GM20000 (cell line): ENCODE measurements at regions not wholly inside any gene's neighbourhood (a gene's known extent, or its start where the extent isn't known, plus 50 kb on each side); places are given as distances from the start of the nearest gene placed in this dataset.

Experiments
- DNase-seq: peaks from one replicate; pipeline ENCODE4 v3.0.0; 2012; ENCODE audit warnings: low spot score
- TF ChIP-seq, protein P1 (sequence below): IDR thresholded peaks from 2 replicates; pipeline ENCODE4 v1.5.1; 2012; ENCODE audit warnings: mild to moderate bottlenecking, control low read depth; ENCODE audit errors: extremely low read depth, missing control alignments

DNA sequence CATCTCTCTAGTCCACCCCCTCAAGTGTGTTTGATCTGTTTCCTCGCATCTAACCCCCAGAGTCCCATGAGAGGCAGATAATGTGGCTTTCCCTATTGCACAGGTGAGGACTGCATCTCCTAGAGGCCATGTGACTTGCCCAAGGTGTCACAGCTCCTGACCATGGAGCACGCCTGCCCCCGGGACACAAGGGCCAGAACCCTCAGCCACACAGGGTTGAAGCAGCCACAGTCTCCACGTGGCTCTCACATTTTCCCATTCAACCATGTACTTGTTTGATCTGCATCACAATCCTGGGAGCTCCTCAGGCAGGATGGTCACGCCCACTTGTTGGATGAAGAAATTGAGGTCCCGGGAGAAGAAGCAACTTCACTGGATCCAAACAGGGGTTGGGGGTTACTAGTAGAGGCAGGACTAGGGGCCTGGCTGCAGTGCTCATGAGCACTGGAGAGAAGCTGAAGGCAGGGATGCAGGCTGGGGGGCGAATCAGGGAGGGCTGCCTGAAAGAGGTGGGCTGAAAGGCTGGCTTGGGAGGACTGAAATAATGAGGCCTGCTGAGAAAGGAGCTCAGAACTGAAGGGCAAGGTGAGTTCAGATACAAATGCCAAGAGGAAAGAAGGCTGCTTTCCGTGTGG lies 207.9 kb downstream of the PTPRU start:
- DNase-seq, result no peak
- TF ChIP-seq, protein P1, sequence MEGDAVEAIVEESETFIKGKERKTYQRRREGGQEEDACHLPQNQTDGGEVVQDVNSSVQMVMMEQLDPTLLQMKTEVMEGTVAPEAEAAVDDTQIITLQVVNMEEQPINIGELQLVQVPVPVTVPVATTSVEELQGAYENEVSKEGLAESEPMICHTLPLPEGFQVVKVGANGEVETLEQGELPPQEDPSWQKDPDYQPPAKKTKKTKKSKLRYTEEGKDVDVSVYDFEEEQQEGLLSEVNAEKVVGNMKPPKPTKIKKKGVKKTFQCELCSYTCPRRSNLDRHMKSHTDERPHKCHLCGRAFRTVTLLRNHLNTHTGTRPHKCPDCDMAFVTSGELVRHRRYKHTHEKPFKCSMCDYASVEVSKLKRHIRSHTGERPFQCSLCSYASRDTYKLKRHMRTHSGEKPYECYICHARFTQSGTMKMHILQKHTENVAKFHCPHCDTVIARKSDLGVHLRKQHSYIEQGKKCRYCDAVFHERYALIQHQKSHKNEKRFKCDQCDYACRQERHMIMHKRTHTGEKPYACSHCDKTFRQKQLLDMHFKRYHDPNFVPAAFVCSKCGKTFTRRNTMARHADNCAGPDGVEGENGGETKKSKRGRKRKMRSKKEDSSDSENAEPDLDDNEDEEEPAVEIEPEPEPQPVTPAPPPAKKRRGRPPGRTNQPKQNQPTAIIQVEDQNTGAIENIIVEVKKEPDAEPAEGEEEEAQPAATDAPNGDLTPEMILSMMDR, result no peak

DNA sequence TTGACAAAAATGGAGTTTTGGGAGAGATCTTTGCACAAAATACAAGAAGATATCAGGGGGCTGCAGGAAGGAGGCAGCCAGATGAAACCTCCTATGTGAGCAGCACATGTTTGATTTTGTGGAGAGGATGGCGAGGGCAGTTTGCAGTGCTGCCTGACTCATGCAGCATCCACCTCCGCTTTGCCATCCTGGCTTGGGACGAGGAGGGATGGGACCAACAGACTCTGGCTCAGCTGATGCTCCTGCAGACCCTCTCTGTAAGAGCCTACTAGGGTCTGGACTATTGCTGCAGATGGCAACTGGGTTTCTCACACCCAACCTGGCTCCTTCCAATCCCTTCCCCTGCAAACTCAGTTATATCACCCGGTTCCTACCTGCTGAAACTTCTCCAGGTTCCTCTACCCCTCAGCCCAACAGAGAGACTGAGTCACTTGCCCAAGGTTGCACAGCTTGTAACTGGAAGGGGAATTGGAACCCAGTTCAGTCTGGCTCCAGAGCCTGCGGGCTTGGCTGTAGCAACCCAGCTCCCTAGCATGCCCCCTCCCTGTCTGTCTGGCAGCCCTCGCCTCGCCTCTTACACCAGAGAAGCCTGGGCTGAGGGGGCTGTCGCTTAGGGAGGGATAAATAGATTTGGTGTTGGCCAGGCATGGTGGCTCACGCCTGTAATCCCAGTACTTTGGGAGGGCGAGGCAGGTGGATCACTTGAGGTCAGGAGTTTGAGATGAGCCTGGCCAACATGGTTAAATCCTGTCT lies 205.8 kb downstream of the PTPRU start:
- TF ChIP-seq, protein P1, result no peak
- no peak for DNase-seq

DNA sequence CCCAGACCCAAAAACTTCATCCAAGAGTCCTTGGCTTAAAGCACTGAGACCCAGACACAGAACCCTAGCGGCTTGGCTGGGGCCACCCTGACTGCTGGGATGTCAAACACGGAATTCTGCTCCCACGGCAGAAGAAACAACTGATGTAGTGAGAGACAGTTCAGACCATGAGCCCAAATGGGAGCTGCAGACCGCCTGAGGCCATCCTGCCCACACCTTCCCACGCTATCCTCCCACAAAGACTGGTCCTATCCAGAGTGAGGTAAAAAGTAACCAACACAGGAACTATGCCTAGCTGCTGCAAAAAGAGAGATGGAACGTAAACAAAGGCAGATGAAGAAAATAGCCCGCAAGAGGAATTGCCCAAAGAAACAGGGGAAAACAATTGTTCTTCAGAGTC lies 203.3 kb downstream of the PTPRU start:
- no peak for DNase-seq
- TF ChIP-seq, protein P1, result no peak

DNA sequence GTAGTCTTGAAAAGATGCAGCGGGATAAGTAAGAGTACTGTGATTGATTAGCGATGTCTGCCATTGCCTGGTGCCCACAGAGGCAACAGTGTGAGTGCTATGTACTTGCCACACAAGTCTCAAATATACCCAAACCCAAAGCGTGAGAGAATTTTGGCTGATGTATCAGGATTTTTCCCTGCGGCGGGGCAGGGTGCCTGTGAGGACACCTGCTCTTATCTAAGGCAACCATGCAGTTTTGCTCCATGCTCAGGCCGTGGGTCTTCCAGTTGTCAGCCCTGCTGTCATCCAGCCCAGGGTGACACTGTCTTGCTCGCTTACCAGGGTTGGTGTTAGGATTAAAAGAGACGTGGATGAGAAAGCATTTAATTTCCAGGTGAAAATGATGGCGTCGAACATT lies 202.7 kb downstream of the PTPRU start:
- no peak for DNase-seq
- TF ChIP-seq, protein P1, result no peak

DNA sequence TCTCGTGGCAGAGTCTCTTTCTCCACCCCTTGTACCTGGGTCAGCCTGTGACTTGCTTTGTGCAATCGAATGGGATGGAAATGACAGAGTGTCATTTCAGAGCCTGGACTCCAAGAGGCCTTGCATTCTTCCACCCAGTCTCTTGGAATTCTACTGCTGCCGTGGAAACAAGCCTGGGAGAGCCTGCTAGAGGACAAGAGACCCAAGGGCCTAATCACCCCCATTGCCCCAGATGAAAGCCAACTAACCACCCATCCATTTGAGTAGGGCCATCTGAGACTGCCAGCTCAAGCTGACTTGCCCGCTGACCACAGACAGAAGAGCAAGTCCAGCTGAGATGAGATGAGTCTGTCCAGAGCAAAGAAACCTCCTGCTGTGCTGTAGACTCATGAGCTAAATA lies 201.6 kb downstream of the PTPRU start:
- TF ChIP-seq, protein P1, result no peak
- DNase-seq, result no peak

DNA sequence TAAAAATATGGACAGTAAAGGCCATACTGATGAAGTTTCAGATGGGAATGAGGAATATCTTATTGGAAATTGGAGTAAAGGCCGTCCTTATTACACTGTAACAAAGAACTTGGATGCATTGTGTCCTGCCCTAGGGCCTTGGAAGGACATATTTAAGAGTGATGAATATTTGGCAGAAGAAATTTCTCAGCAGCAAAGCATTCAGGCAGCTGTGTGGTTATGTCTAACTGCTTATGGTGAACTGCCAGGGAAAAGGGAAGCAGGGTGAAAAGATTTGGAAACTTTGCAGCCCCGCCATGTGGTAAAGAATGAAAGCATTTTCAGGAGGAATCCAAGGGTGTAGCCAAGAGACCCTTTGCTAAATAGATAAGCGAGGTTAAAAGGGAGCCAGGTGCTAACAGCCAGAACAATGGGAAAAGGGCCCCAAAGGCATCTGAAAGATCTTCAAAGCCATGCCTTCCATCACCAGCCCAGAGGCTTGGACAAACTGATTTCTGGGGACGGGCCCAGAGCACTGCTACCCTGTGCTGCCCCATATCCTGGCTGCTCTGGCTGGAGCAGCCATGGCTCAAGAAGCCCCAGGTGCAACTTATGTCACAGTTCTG lies 200.0 kb downstream of the PTPRU start:
- DNase-seq, result no peak
- TF ChIP-seq, protein P1, result no peak

DNA sequence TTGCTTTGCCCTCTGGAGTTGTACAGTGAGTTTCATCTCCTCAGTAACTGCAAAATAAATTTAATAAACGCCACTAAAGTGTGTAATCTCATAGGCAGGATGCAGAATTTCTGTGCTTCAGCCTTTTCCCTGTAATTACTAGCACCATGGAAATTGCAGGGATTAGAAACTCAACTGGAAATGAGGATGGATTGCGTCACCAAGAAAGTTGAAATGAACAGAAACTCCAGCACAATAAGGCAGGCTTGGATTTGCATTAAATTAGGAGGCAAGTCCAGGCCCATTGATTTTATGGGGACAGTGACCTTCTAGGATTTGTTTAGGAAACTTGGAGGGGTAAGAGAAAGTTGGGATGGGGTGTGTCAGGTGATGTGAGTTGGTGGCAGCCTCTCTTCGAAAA lies 197.5 kb downstream of the PTPRU start:
- no peak for DNase-seq
- TF ChIP-seq, protein P1, result no peak
